22Rv1 (cell line): ENCODE measurements at regions not wholly inside any gene's neighbourhood (a gene's known extent, or its start where the extent isn't known, plus 50 kb on each side); places are given as distances from the start of the nearest gene placed in this dataset.
"Not testable (repeated sequence)": the region's sequence is repeated elsewhere in the genome, so short reads cannot be mapped to it uniquely, and the experiment has no call there.

Experiments used
- H3K27ac ChIP-seq: fragments of 450-650 bp; 2 replicates; pipeline ENCODE4 v1.5.1; 2017
- ZFX ChIP-seq: fragments of 450-650 bp; IDR thresholded peaks from 2 replicates; pipeline ENCODE4 v1.6.1; 2017; ENCODE audit warnings: antibody characterized with exemption, borderline replicate concordance
- TF ChIP-seq, protein P1 (sequence below): fragments of 450-650 bp; IDR thresholded peaks from 2 replicates; pipeline ENCODE4 v1.5.1; 2017; ENCODE audit warnings: mild to moderate bottlenecking

DNA sequence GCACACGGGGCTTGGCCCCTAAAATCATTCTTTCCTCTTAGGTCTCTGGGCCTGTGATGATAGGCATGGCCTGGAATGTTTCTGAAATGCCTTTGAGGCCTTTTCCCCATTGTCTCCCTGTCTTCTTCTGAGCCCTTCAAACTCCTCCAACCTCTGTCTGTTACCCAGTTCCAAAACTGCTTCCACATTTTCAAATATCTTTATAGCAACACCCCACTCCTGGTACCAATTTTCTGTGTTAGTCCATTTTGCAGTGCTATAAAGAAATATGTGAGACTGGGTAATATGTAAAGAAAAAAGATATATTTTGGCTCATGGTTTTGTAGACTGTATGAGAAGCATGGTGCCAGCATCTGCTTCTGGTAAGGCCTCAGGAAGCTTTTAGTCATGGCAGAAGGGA, 158.8 kb downstream of the TM2D1 start:
- H3K27ac ChIP-seq, result no peak overlapping the region

DNA sequence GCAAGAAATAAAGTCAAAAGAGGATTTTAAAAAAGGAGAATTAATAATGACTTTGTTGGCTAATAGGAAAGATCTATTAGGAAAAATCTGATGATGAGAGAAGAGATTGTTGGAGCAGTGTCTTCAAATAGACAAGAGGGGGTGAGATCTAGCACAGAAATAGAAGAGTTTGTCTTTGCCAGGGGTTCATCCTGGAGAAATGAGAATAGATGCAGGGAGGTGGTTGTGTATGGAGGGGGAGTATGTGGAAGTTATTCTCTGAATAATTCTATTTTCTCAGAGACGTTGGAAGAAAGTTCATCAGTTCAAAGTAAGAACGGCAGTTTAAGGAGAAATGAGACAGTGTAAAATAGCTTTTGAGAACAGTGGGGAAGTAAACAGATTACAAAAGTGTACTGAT, 161.3 kb downstream of the TM2D1 start:
- no peak overlapping the region for H3K27ac ChIP-seq
- TF ChIP-seq, protein P1, sequence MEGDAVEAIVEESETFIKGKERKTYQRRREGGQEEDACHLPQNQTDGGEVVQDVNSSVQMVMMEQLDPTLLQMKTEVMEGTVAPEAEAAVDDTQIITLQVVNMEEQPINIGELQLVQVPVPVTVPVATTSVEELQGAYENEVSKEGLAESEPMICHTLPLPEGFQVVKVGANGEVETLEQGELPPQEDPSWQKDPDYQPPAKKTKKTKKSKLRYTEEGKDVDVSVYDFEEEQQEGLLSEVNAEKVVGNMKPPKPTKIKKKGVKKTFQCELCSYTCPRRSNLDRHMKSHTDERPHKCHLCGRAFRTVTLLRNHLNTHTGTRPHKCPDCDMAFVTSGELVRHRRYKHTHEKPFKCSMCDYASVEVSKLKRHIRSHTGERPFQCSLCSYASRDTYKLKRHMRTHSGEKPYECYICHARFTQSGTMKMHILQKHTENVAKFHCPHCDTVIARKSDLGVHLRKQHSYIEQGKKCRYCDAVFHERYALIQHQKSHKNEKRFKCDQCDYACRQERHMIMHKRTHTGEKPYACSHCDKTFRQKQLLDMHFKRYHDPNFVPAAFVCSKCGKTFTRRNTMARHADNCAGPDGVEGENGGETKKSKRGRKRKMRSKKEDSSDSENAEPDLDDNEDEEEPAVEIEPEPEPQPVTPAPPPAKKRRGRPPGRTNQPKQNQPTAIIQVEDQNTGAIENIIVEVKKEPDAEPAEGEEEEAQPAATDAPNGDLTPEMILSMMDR, result no peak
- TF ChIP-seq ZFX, result no peak

More for the DNA sequence above, 158.8 kb downstream of the TM2D1 start:
- TF ChIP-seq ZFX, result no peak
- TF ChIP-seq, protein P1, result no peak

DNA sequence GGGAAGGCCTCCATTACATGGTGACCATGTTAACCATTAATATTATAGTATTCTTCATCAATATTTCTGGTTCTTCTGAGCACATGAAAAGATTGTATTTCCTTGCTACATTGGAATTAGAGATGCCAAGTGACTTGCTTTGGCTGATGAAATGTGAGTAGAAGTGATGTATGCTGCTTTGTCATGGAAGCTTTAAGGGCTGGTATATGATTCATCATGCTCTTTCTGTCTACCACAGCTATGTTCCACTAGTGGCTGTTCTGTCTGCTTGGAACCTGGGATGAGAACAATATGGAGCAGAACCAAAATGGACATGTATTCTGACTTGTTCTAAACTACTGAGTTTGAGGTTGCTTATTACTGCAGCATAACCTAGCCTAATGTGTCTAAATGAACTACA, 163.3 kb downstream of the TM2D1 start:
- no peak for TF ChIP-seq ZFX
- TF ChIP-seq, protein P1, result no peak
- no peak overlapping the region for H3K27ac ChIP-seq

DNA sequence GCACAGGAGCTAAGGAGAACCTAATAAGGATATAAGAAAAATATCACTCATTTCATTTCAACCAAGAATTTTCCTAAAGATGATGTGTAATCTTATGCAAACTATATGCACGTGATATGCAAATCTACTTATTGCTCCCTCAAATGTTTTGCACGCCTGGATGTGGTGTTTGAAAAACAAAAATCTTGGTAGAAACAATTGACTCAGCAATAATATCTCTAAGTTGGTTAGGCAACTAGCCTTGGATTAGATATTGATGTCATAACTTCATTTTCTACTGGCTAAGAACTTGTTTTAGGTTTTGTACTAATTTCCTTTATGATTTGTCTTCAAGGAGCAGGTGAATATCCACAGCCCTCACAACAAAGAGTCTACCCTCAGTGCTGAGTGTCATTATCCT, 164.6 kb downstream of the TM2D1 start:
- TF ChIP-seq ZFX, result no peak
- TF ChIP-seq, protein P1, result no peak

DNA sequence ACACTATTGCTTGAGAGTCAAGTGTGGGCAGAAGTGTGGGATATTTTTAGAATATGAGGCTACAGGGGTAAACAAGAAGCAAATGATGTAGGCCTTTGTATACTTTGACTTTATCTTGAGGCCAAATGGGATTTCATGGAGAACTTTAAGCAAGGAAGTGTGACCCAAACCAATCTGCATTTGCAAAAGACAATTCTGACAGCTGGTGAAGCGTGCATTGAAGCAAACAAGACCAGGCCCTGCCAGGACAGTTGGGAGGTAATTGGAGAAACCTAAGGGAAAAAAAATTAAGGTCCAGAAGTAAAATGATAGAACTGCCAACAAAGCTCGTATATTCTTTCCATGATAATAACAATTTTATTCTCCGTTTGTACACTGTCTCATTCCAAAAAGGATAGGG, 168.3 kb downstream of the TM2D1 start:
- TF ChIP-seq ZFX, result no peak
- TF ChIP-seq, protein P1, result no peak
- H3K27ac ChIP-seq, result no peak overlapping the region

More for the DNA sequence above, 164.6 kb downstream of the TM2D1 start:
- H3K27ac ChIP-seq, result no peak overlapping the region

DNA sequence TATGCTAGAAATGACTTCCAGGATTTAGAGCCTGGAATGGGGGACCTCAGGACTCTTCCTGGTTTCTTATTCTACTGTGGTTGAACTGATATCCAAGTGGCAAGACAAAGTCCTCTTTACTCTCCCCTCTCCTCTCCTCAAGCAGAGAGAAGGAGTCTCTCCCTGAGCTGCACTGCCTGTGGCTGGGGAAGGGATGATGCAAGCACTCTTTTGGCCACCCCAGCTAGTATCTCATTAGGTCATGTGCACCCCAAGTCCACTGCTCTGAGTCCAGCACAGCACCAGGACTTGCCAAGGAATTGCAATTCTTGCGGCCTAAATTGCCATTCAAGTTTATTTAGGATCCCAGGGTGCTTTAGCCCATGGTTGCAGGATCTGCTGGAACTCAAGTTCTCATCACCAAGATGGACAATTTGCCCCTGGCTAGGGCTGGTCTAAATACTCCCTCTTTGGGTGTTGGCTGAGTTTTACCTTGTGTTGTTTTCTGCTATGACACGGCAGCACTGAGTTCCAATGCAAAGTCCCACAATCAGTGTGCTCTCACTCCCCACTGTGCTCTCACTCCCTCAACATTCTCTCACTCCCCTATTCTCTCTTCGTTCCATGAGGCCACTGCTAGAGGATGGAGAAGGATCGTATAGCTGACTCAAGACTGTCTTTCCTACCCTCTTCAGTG, 172.2 kb downstream of the TM2D1 start:
- H3K27ac ChIP-seq, result no peak overlapping the region
- TF ChIP-seq, protein P1, result no peak
- TF ChIP-seq ZFX, result no peak

DNA sequence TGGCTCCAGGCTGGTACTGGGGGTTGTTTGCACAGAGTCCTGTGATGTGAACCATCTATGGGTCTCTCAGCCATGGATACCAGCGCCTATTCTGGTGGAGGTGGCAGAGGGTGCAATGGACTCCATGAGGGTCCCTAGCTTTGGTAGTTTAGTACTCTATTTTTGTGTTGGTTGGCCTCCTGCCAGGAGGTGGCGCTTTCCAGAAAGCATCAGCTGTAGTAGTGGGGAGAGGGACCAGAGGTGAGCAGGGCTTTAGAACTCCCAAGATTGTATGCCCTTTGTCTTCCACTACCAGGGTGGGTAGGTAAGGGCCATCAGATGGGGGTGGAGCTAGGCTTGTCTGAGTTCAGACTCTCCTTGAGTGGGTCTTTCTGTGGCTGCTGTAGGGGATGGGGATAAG, 177.6 kb downstream of the TM2D1 start:
- TF ChIP-seq, protein P1, result peak; percentile 37
- not testable (repeated sequence) for H3K27ac ChIP-seq

DNA sequence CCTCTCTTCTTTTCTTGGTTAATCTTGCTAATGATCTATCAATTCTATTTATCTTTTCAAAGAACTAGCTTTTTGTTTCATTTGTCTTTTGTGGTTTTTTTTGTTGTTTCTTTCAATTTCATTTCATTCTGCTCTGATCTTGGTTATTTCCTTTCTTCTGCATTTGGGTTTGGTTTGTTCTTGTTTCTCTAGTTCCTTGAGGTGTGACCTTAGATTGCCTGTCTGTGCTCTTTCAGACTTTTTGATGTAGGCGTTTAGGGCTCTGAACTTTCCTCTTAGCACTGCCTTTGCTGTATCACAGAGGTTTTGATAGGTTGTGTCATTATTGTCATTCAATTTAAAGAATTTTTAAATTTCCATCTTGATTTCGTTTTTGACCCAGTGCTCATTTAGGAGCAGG, 180.1 kb downstream of the TM2D1 start:
- H3K27ac ChIP-seq, result not testable (repeated sequence)

DNA sequence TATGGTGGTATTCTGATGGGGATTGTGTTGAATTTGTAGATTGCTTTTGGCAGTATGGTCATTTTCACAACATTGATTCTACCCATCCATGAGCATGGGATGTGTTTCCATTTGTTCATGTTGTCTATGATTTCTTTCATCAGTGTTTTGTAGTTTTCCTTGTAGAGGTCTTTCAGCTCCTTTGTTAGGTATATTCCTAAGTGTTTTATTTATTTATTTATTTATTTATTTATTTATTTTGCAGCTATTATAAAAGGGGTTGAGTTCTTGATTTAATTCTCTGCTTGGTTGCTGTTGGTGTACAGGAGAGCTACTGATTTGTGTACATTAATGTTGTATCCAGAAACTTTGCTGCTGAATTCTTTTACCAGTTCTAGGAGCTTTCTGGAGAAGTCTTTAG, 181.4 kb downstream of the TM2D1 start:
- H3K27ac ChIP-seq, result not testable (repeated sequence)
